ENCODE measurements at regions not wholly inside any gene's neighbourhood (a gene's known extent, or its start where the extent isn't known, plus 50 kb on each side); places are given as distances from the start of the nearest gene placed in this dataset.
"Not testable (repeated sequence)": the region's sequence is repeated elsewhere in the genome, so short reads cannot be mapped to it uniquely, and the experiment has no call there.

DNA sequence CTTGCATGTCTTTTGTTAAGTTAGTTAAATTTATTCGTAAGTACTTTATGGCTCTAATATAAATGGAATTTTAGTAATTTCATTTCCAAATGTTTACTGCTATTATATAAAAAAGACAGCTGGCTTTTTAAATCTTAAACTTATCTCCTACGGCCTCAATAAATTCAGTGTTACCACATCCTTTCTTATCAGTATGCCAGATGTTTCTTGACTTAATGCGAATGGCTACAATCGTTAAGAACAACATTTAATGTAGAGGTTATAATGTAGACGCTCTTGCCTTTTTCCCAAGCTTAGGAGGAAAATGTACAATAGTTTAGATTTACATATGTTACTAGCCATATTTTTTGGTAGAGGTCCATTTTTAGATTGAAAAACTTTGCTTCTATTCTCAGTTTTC, 659.4 kb downstream of the TENT5A start:
- no peak for DNase-seq

DNA sequence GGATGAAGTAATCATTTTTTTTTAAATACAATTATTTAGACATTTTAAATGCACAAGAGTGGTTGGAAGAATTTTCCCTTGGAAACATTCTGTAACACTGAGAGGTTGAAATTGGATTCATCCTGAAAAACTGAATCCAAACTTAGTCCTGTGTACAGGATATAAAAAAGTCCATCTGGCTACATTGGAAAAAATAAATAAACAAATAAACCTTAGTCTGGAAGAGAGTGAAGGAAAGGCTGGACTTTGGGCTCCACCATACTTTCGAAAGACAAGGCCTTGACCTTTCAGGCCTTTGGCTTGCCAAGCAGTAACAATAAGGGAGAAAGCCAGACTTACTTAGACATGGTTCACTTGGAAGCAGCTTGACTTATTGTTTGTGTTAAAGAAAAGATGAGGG, 664.3 kb downstream of the TENT5A start:
- DNase-seq: no peak

DNA sequence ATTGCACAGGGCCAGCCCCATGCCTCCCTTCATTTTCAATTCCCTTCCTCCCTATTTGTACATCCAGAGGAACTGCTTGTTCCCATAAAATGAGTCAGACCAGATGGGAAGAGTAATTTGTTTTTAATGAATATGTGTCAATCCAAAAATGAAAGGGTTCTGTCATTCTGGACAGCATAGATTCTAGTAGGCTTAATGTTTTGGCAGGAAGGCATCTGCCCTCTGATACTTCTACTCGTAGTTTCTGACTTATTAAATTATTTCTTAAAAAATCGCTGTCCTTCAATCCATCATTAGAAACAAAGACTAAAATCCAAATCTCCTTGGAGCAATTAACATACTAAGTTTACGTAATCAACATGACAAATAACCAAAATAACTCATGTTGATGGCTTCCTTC, 665.5 kb downstream of the TENT5A start:
- DNase-seq: peak; percentile 18

DNA sequence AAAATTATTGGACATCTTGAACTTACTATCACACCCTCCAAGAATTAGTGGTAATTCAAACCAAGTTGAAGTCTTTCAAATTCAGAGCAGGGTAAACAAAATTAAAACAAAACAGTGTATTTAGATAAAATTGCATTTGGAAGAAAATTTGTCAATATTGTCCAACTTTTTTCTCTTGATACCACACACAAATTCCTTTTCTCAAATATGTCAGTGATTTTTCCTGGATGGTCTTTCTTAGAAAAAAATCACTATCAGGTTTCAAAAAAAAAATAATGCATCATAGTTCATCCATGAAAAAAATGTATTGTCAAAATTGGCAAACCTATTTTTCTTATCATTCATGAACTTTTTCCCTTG, 667.1 kb downstream of the TENT5A start:
- DNase-seq: no peak

DNA sequence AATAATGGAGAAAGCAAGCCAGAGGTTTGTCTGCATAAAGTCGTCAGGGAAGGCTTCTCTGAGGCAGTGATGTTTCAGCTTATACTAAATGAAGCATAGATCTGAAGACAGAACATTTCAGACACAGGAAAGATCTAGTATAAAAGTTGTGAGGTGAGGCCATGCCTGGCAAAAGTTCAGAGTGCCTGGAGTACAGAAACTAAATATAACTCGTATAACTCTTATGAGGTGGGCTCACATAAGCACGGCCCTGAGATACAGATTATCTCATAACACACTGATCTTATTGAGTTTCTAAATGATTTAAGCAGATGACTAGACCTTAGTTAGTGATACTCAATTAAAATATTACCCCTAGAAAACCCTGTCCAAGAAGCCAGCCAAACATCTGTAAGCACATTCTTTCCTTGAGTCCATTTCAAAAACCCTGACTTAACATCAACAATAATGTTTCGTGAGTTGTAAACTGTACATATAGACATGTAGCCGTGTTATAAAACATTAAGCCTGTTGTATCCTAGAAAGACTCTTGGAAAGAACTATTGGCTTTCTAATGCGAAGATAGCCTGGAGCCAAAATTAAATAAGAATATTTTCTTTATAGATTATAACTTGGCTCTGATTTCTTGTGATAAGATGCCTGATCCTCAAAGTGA, 667.6 kb downstream of the TENT5A start:
- no peak for DNase-seq

DNA sequence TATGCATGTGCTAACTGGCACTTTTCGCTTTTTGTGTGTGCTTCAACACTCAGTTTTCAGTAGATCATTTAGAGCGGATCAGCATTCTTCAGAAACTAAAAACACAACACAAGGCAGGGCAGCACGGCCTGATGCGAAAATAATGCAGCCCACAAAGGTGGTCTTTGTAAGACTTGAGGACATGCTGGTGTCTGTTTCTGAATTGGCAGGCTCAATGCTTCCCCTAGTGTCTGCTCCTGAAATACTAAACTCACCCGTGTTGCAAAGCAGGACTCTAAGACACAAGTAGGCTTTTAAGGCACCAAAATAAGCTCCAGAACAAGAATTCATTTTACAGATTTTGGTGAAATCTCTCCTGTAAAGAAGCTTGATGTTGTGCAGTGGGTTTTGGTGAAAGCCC, 676.5 kb downstream of the TENT5A start:
- peak; percentile 13 for DNase-seq

DNA sequence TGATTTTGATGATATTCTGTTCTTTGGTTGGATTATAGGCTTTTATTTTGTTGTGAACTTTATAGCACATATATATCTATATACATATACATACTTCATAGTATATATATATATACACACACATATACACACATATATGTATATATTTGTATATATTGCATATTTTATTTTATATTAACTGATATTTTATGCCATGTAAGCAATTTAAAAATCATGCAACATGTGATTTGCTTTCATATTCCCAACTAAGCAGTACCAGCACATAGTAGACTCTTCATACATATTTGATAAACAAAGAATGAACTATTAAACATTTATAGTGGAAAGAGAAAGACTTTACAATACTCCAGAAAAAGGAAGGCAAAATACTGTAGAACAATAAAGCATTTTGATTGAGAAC, 679.2 kb downstream of the TENT5A start:
- no peak for DNase-seq

DNA sequence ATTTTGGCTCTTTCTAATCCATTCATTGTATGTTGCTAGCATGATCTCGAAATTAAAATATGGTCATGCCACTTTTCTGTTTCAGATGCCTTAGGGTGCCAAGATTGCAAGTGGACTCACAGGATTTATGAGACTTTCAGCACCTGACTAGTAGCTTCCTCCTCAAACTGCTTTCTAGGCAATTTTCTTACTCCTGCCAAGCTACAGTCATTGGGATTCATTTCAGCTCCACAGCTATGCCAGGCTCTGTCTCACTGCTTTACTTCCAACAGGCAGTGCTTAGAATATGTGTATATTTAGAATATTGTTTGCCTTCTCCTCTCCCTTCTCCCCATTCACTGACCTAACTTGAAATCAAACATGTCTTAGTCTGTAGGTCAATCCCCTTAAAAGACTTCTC, 681.4 kb downstream of the TENT5A start:
- DNase-seq: no peak

DNA sequence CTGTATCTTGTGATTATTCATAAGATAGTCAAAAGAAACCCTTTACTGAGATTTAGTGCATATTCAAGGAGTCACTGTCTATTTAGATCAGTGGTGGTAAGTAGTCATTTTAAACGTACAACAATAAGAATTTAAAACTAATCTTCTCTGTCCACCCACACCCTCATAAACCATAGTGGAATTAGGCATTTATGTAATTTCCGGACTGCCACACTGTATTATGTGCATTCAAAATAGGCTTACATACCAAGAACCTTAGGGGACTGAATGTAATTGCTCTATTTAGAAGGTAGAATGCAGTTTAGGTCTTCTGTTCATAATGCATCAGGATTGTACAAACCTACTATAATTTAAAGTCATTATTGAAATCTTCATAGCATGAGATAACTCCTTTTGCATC, 685.4 kb downstream of the TENT5A start:
- no peak for DNase-seq

DNA sequence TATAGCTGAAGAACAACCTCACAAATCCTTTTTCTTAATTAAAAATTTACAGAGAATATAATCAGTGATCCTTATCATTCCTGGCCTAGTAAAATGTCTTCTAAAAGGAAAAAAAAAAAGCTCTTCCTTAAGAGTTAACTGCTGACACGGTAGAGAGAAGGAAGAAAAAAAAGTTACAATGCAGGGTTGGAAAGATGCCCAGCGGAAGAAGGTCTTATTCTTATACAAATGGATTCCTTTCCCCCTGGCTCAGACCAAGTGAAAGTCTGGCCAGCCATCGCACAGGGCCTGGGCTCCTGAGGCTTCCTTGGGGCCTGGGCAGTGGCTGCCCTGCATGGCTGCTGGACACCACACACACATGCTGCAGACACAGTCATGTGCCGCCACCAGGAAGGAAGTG, 688.6 kb downstream of the TENT5A start:
- no peak for DNase-seq

DNA sequence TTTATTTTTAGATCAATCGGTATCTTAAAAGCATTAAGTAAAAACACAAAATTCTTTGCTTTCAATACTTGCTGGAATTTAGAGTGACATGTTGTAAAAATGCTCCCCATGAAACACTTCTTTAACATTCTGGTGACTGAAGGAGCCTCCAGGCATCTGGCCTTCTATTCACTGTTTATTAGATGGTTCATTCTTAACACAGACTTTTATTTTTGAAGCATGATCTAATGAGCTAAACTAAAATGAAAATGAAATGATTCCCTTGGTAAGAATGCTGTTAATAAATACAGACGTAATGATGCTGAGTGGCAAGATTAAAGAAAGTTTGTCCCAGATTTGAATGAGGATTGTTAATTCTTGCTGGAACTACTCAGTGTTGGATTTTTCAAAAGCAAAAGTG, 698.4 kb downstream of the TENT5A start:
- DNase-seq: no peak

DNA sequence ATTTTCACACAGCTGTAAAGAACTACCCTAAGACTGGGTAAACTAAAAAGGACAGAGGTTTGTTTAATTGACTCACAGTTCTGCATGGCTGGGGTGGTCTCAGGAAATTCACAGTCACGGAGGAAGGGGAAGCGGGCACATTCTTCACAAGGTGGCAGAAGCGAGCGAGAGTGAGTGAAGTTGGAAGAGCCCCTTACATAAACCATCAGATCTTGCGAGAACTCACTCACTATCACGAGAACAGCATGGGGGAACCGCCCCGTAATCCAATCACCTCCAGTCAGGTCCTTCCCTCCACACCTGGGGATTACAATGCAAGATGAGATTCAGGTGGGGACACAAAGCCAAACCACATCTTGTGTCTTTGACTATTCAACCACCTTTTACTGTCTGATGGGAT, 700.5 kb downstream of the TENT5A start:
- DNase-seq: no peak

DNA sequence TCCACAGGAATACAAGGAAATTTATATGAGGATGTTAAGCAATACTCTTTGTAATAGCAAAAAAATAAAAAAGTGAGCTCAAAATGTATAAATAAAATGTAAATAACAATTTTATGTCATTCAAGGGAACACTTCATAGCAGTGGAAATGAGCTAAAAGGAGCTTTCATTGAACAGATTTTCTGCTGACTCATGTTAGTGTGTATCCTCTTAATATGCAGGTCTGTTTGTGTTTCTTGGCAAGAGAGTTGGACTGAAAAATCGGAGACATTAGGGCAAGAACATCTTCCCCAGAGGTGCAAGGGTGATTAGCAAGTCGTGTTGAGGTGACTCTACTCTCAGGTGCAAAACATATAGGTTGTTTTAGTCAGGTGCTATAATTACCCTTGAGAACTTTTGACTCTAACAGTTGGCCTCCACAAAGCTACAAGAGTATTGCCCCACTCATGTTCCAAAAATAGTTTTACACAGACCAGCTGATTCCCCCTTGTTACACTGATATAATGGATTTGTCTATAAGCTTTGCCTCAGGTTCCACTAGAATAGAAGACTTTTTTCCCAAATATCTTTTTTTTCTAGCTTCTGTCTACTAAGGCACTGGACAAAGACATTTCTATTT, 702.9 kb downstream of the TENT5A start:
- DNase-seq: no peak

DNA sequence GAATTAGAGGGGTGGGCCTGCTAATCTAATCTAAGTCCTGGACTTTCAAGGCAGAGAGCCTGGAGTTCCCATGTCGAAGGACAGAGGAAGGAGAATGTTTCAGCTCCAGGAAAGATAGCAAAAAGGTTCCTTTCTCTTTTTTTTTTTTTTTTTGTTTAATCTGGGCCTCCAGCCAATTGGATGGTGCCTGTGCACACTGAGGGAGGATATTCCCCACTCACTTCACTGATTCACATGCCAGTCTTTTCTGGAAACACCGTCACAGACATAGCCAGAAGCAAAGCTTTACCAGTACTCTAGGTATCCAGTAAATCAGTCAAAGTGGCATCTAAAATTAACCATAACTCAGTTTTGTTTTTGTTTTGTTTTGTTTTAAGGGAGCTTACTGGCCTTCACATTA, 721.1 kb downstream of the TENT5A start:
- DNase-seq: no peak

DNA sequence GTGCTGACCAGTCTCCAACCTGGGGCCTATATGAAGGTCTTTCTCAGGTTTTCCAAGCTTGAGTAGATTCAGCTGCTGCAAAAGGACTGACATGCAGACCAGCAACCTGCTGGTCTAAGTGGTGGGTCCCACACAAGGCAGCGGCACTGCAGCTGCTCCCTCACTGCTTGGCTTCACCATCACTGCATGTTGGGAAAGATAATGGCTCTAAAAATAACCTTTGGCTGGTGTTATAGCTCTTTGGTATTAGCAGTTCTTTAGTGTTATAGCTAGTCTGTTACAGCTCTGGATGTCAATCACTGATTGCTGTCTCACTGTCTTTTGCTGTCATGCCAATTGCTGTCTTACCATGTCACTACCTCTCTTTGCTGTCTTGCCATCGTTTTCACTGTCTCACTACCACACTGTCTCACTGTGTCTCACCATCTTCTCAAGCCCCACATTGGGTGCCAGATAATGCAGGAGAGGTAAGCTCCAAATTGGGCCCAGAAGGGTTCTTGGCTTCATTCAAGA, 726.4 kb downstream of the TENT5A start:
- no peak for DNase-seq

DNA sequence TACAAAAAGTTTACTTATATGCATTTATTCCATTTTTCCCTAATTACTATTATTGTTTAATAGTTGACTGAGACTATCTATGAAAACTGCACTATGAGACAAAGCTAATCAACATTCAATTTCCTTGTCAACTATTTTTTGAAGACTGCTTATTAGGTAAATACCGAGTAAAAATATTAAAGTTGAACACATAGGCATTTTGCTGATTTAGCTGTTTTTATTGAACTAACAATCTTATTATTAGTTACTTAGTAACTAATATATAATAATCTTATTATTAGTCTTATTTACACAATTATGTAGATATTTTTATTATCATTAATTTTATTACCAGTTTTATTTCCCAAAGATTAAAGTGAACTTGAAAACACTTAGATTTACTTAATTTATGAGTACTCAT, 728.8 kb downstream of the TENT5A start:
- DNase-seq: no peak

DNA sequence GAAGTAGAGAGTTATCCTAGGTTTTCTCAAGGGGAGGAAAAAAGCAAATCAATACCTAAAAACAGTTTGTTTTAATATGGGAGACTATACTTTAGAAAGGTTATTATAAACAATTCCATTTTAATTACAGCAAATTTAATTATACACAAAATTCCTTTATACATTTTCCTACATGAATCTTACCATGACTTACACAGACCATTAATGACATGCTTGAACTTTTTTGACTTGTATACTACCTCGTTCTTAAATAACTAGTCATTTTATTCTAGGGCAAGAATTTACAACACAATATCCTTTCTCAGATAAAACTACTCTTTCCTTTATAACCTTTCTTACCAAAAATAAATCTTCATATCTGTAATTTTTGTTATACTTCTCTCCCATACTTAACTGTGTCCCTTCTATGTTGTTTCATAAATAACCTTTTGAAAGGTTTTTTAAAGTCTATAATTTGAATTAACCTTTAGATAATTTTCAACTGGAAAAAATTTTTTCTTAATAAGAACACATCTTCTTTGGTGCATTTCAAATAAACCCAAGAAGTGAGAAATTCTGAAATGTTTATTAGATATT, 729.4 kb downstream of the TENT5A start:
- DNase-seq: no peak

DNA sequence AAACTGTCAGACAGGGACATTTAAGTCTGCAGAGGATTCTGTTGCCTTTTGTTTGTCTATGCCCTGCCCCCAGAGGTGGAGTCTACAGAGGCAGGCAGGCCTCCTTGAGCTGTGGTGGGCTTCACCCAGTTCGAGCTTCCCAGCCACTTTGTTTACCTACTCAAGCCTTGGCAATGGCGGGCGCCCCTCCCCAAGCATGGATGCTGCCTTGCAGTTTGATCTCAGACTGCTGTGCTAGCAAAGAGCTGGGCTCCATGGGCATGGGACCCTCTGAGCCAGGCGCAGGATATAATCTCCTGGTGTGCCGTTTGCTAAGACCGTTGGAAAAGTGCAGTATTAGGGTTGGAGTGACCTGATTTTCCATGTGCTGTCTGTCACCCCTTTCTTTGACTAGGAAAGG, 734.9 kb downstream of the TENT5A start:
- DNase-seq: not testable (repeated sequence)

DNA sequence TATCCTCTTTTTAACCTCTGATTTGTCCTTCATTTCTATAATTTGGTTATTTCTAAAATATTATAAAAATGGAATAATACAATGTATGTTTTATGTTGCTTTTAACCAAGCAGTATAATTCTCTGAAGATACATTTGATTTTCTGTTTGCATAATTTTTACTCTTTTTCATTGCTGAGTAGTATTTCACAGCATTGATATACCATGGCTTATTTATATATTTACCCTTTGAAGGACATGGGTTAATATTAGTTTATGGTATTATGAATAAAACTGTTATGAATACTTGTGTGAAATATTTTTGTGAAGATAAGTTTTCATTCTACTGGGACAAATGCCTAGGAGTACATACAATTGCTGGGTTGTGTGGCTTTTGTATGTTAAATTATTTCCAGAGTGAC, 748.6 kb downstream of the TENT5A start:
- no peak for DNase-seq

DNA sequence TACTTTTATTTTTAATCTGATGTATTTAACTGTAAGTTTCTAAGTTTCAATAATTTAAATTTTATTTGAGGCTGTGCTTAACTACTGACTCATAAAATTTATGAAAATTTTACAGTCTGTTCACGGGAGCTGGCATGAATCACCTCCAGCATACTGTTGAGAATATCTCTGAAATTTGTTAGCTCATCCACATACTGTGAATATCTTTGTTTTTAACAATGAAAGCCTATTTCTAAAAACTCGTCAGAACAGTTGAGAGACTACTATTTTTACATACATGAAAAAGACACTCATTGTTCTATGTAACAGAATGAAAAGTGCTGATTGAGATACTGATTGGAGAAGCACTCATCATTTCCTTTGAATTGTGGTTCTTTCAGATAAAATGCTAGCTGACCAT, 749.3 kb downstream of the TENT5A start:
- peak; percentile 63 for DNase-seq

DNA sequence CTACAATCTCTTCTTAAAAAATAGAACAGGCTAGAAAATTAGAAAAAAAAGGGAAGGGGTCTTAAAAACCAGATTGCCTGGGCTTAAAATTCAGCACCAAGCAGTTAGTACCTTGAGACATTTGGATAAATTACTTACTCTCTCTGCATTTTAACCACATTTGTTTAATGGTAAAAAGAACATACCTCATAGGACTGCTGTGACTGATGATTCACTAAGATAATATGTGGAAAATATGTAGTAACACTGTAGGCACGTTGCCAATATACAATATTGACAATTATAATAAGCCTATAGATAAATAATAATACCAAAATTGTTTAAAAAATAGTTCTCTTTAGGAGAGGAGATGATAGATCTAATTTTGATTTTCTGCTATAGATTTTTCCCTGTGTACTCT, 750.4 kb downstream of the TENT5A start:
- DNase-seq: peak; percentile 53

DNA sequence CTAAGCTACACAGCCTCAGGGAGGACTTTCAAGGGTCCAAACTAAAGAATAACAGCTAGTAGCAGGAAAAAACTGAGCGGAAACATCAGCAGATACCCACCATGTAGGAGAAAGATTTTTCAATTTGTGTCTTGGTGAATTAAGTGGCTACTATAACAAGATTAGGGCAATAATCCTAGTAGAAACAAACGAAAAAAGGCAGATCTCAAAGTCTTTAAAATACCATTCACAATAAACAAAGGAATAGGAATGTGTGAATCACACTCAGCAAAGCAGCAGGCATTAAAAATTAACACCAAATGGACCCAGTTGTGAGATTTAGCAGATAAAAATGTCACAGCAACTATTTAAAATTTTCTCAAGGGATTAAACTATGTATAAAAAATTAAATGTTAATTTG, 761.2 kb downstream of the TENT5A start:
- DNase-seq: no peak

DNA sequence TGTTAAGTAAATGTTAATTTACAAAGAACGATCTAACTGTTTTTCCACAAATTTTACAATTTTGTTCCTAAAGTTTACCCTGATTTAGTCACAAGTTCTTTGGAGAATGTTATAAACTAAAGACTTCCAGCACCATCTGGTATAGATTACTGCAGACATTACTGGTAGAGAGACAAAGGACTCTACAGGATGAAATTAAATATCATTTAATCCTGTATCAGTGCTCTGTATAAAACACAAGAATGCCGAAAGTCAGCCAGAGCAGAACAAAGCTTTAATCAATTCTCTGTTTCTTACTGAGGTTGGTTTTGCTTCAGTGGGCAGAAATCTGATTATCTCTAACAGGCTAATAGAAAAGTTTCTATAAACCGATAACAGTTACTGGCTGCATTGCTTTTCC, 763.6 kb downstream of the TENT5A start:
- DNase-seq: no peak

DNA sequence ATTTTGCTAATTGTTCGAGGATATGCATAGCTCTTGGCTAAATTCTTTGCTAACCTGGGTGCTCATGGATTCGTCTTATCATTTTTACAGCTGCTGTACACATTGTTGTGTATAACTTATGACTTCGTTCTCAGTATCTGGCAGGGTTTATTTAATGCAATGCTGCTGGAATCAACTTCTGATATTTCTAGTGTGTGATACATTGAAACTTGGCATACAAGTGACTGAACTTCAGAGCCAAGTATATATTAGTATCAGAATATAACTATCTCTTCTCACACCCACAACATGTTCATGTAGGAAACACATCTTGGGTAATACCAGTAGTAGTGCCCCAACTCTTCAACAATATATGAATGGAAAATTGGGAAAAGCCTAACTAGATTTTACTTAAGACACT, 764.2 kb downstream of the TENT5A start:
- no peak for DNase-seq

DNA sequence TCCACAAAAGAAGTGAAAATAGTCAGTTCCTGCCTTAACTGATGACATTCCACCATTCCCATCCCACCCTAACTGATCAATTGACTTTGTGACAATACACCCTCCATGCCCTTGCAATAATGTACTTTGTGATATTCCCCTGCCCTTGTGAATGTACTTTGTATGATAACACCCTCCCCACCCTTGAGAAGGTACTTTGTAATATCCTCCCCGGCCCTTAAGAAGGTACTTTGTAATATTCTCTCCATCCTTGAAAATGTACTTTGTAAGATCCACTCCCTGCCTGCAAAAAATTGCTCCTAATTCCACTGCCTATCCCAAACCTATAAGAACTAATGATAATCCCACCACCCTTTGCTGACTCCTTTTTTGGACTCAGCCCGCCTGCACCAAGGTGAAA, 771.3 kb downstream of the TENT5A start:
- not testable (repeated sequence) for DNase-seq

Data from HCEC 1CT (cell line).